ENCODE measurements at regions not wholly inside any gene's neighbourhood (a gene's known extent, or its start where the extent isn't known, plus 50 kb on each side); places are given as distances from the start of the nearest gene placed in this dataset.

DNA sequence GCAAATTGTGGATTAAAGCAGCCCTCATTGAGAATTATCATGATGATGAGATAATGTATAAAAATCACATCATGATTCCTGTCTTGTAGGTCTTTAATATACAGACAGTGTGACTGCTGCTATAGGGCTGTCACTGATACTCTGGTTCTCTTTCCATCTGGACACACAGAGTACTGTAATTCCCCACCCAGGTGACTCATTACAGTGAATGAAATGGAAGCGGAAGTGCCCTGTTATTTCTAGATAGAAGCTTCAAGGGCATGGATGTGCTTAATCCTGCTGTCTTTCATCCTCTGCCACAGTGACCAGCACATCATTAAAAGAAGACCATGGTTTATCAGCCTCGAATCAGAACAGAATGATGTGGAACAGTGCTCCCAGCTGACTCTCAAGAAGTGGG, 1234.0 kb downstream of the SORCS3 start:
- TF ChIP-seq, protein P1, sequence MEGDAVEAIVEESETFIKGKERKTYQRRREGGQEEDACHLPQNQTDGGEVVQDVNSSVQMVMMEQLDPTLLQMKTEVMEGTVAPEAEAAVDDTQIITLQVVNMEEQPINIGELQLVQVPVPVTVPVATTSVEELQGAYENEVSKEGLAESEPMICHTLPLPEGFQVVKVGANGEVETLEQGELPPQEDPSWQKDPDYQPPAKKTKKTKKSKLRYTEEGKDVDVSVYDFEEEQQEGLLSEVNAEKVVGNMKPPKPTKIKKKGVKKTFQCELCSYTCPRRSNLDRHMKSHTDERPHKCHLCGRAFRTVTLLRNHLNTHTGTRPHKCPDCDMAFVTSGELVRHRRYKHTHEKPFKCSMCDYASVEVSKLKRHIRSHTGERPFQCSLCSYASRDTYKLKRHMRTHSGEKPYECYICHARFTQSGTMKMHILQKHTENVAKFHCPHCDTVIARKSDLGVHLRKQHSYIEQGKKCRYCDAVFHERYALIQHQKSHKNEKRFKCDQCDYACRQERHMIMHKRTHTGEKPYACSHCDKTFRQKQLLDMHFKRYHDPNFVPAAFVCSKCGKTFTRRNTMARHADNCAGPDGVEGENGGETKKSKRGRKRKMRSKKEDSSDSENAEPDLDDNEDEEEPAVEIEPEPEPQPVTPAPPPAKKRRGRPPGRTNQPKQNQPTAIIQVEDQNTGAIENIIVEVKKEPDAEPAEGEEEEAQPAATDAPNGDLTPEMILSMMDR (IDR thresholded peaks at IDR 0.05; ENCODE audit: poor library complexity) = no peak
- TF ChIP-seq EZH2 (IDR thresholded peaks at IDR 0.05; ENCODE audit: borderline replicate concordance) = no peak
